IMR-90 (cell line): ENCODE measurements at regions not wholly inside any gene's neighbourhood (a gene's known extent, or its start where the extent isn't known, plus 50 kb on each side); places are given as distances from the start of the nearest gene placed in this dataset.

ENCODE experiments used
- ATAC-seq: fragments of 200-7000 bp; cut with Tn5 transposase; 2 replicates; pipeline ENCODE4 v1.9.1; 2020; ENCODE audit warnings: low read depth, mild to moderate bottlenecking, moderate library complexity
- BruUV-seq: library from RNA; stranded (reverse); fragments of 400-500 nt; replicated peaks from 2 replicates; lab custom pipeline; 2021; lab: Mats Ljungman, UMichigan
- CTCF ChIA-PET: fragments of 300-600 bp; formaldehyde crosslinking; extraction: SDS; loops from one replicate; lab custom pipeline; 2021; ENCODE audit warnings: antibody characterized with exemption; lab: Yijun Ruan, JAX
- POLR2A ChIA-PET: fragments of 300-600 bp; sonication (Branson Sonifier 250); formaldehyde crosslinking; loops from one replicate; lab custom pipeline; 2022; ENCODE audit warnings: antibody characterized with exemption; ENCODE audit not compliant: unreplicated experiment; lab: Charles Lee
- DNase-seq: peaks from one replicate; pipeline ENCODE4 v3.0.0; 2013
- H2AFZ ChIP-seq: replicated peaks from 2 replicates; pipeline ENCODE3; 2013; ENCODE audit warnings: low read length, mild to moderate bottlenecking; ENCODE audit not compliant: poor library complexity
- H2AK5ac ChIP-seq: 2 replicates; pipeline ENCODE4 v1.6.1; 2013; ENCODE audit warnings: low read depth, low read length, inconsistent platforms
- H2AK9ac ChIP-seq: replicated peaks from 2 replicates; pipeline ENCODE3; 2013; ENCODE audit warnings: mild to moderate bottlenecking, low read depth, low read length, moderate library complexity; ENCODE audit not compliant: poor library complexity
- H2BK120ac ChIP-seq: 2 replicates; pipeline ENCODE4 v1.6.1; 2013; ENCODE audit warnings: low read depth, low read length, inconsistent platforms
- H2BK15ac ChIP-seq: 3 replicates; pipeline ENCODE4 v1.6.1; 2013; ENCODE audit warnings: low read depth, low read length, inconsistent platforms
- H2BK20ac ChIP-seq: 2 replicates; pipeline ENCODE4 v1.6.1; 2013; ENCODE audit warnings: low read depth, mild to moderate bottlenecking, inconsistent platforms, low read length, moderate library complexity
- H2BK5ac ChIP-seq: 2 replicates; pipeline ENCODE4 v1.6.1; 2013; ENCODE audit warnings: mild to moderate bottlenecking, low read depth, low read length, inconsistent platforms; ENCODE audit not compliant: poor library complexity, severe bottlenecking
- H3K14ac ChIP-seq: replicated peaks from 2 replicates; pipeline ENCODE4 v1.6.1; 2013; ENCODE audit warnings: low read depth, low read length, inconsistent platforms
- H3K18ac ChIP-seq: 2 replicates; pipeline ENCODE4 v1.6.1; 2013; ENCODE audit warnings: low read depth, low read length, control low read depth
- H3K23ac ChIP-seq: 2 replicates; pipeline ENCODE4 v1.6.1; 2013; ENCODE audit warnings: low read depth, low read length, inconsistent platforms
- H3K27ac ChIP-seq: 2 replicates; pipeline ENCODE4 v1.5.1; 2013; ENCODE audit warnings: mild to moderate bottlenecking, control low read depth, low read length; ENCODE audit not compliant: insufficient read depth
- H3K27me3 ChIP-seq: 2 replicates; pipeline ENCODE4 v1.6.1; 2013; ENCODE audit warnings: low read length; ENCODE audit not compliant: control insufficient read depth, insufficient read depth
- H3K36me3 ChIP-seq: 2 replicates; pipeline ENCODE4 v1.6.1; 2013; ENCODE audit warnings: low read length, mixed read lengths; ENCODE audit not compliant: control insufficient read depth, insufficient read depth
- H3K4ac ChIP-seq: 2 replicates; pipeline ENCODE4 v1.6.1; 2013; ENCODE audit warnings: low read depth, low read length, inconsistent platforms
- H3K4me1 ChIP-seq: 2 replicates; pipeline ENCODE4 v1.6.1; 2013; ENCODE audit warnings: low read length, mixed read lengths; ENCODE audit not compliant: control insufficient read depth, insufficient read depth
- H3K4me2 ChIP-seq: 2 replicates; pipeline ENCODE4 v1.6.1; 2013; ENCODE audit warnings: low read depth, mild to moderate bottlenecking, control low read depth, low read length, moderate library complexity
- H3K4me3 ChIP-seq: 2 replicates; pipeline ENCODE4 v1.5.1; 2013; ENCODE audit warnings: low read depth, mild to moderate bottlenecking, control low read depth, low read length, moderate library complexity; ENCODE audit not compliant: insufficient read depth
- H3K56ac ChIP-seq: 2 replicates; pipeline ENCODE4 v1.6.1; 2013; ENCODE audit warnings: low read length, inconsistent platforms; ENCODE audit not compliant: insufficient read depth; ENCODE audit errors: extremely low read depth
- H3K79me1 ChIP-seq, 2 experiments: 2 replicates each; pipeline ENCODE4 v1.6.1; 2013; ENCODE audit warnings: low read length in 2 of 2, inconsistent platforms in 1 of 2, low read depth in 1 of 2
- H3K9ac ChIP-seq: 2 replicates; pipeline ENCODE4 v1.6.1; 2013; ENCODE audit warnings: low read depth, low read length, control low read depth
- H3K9me1 ChIP-seq: 2 replicates; pipeline ENCODE4 v1.6.1; 2013; ENCODE audit warnings: low read length, inconsistent platforms; ENCODE audit not compliant: insufficient read depth
- H3K9me3 ChIP-seq: 2 replicates; pipeline ENCODE4 v1.6.1; 2013; ENCODE audit warnings: low read length; ENCODE audit not compliant: control insufficient read depth, insufficient read depth
- H4K20me1 ChIP-seq: 2 replicates; pipeline ENCODE4 v1.6.1; 2013; ENCODE audit warnings: low read length, inconsistent platforms; ENCODE audit not compliant: insufficient read depth
- H4K5ac ChIP-seq: 2 replicates; pipeline ENCODE4 v1.6.1; 2013; ENCODE audit warnings: mild to moderate bottlenecking, low read depth, low read length, control low read depth
- H4K8ac ChIP-seq, 2 experiments: 2 replicates each; pipeline ENCODE4 v1.6.1; 2013; ENCODE audit warnings: low read depth in 2 of 2, low read length in 2 of 2, control low read depth in 1 of 2, inconsistent platforms in 1 of 2
- H4K91ac ChIP-seq: 2 replicates; pipeline ENCODE4 v1.6.1; 2013; ENCODE audit warnings: low read depth, low read length, inconsistent platforms; ENCODE audit not compliant: insufficient read depth
- BHLHE40 ChIP-seq: fragments of 150-350 bp; IDR thresholded peaks from 2 replicates; pipeline ENCODE4 v1.6.1; 2016; ENCODE audit warnings: mild to moderate bottlenecking, low read depth, low read length
- CHD1 ChIP-seq: IDR thresholded peaks from 2 replicates; pipeline ENCODE4 v1.6.1; 2012; ENCODE audit warnings: low read depth, low read length, improper control_type of control experiment
- CTCF ChIP-seq: conservative IDR thresholded peaks from 2 replicates; pipeline ENCODE4 v1.5.1; 2012; ENCODE audit warnings: mild to moderate bottlenecking, low read depth, low read length, improper control_type of control experiment
- MAFK ChIP-seq: IDR thresholded peaks from 2 replicates; pipeline ENCODE4 v1.6.1; 2012; ENCODE audit warnings: low read depth, low read length, improper control_type of control experiment
- NFE2L2 ChIP-seq: fragments of 150-350 bp; IDR thresholded peaks from 2 replicates; pipeline ENCODE4 v1.6.1; 2016; ENCODE audit warnings: low read depth, mild to moderate bottlenecking, low read length
- POLR2A ChIP-seq: IDR thresholded peaks from 2 replicates; pipeline ENCODE4 v1.6.1; 2012; ENCODE audit warnings: mild to moderate bottlenecking, low read depth, low read length
- WGBS, 2 experiments: methylation state at CpG; one replicate each; pipeline versions ENCODE4 v1.1.5 to v1.1.7; 2013; ENCODE audit warnings: missing lambda C conversion rate in 2 of 2; ENCODE audit not compliant: insufficient read length in 1 of 2; ENCODE audit errors: extremely low coverage in 2 of 2; 5-methylcytosine and 5-hydroxymethylcytosine counted together
- dilution Hi-C: fragments of 300-500 bp; cut with HindIII; formaldehyde crosslinking; loops from one replicate; pipeline ENCODE4 v1.14.3; 2018; ENCODE audit warnings: low sequenced_read_pairs; ENCODE audit not compliant: unreplicated experiment
- in situ Hi-C: fragments of 300-500 bp; cut with MboI; formaldehyde crosslinking; loops from 3 replicates; pipeline ENCODE4 v1.14.3; 2019; ENCODE audit warnings: low sequenced_read_pairs, inconsistent platforms, mixed read lengths
- intact Hi-C: fragments of 100-400 bp; cut with micrococcal nuclease; formaldehyde crosslinking; loops from 2 replicates; pipeline ENCODE4 v1.10.0; 2022

DNA sequence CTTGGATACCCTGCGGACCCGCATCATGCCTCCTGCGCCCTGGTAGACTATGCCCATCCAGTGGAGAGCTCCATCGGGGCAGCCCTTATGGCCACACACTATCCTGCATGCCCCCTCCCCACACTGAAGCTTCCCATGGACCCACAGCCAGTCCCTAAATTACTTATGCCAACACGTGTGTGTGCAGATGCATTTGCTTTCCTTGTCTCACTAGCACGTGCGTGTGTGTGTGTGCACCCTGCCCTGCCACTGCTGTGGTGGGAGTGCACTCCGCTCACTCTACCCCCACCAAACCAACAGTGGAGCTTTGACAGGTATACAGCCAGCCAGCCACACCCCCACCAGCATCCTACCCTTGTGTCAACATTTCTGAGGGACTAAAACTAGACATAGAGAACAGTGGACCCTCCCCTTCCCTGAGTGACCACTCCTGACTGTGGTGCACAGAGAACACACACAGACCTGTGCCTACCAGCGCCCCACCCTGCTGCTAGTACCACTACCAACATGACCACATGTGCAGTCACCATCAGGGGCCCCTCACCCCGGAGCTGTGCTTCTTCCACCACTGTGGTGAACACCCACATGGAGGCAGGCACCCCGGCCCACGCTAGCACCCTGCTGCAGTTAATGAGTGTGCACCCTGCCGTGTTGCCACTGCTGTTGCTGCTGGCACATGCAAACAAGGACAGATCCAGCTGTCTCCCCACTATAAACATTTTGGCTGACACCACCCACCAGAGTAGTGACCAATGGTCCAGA lies 310.8 kb downstream of the GABRB3 start:
- Histone ChIP-seq H4K8ac (no peak overlapping the region), H3K27me3 (no peaks in the 10 kb centered on the region), H3K4me2 (no peak overlapping the region), H3K14ac (no peak overlapping the region), H3K23ac (no peak overlapping the region), H3K4me1 (no peaks in the 10 kb centered on the region), H2AK5ac (no peak overlapping the region), H3K4ac (no peak overlapping the region), H3K9ac (no peak overlapping the region), H3K18ac (no peak overlapping the region), H3K9me3 (peaks cover 21% of the 10 kb centered on the region), H4K5ac (no peak overlapping the region), H4K20me1 (no peaks in the 10 kb centered on the region), H3K56ac (no peak overlapping the region), H2AFZ (no peak overlapping the region), H2BK15ac (no peak overlapping the region), H3K27ac (no peak overlapping the region), H2AK9ac (no peak overlapping the region), H4K91ac (no peak overlapping the region), H3K36me3 (no peaks in the 10 kb centered on the region), H3K4me3 (no peak overlapping the region), H2BK5ac (no peak overlapping the region), H2BK120ac (no peak overlapping the region), H2BK20ac (no peak overlapping the region), H3K79me1 (no peaks in the 10 kb centered on the region), H3K9me1 (no peaks in the 10 kb centered on the region)
- no TSS peak for BruUV-seq
- intact Hi-C loops (no loop called here), in situ Hi-C loops (no loop called here), dilution Hi-C loops (no loop called here)
- ATAC-seq, result no peak
- 56% methylated on average over 4 of the region's 13 CpGs; no CpG with 5 or more reads in 1 of the 2 experiments for WGBS, 2 experiments
- ChIA-PET CTCF (no interaction called here), POLR2A (no interaction called here)
- TF ChIP-seq MAFK (no peak), NFE2L2 (no peak), BHLHE40 (no peak), CHD1 (no peak), CTCF (no peak), POLR2A (no peak)
- no peak for DNase-seq
